Astrocyte (in vitro differentiated cells and primary cell): ENCODE measurements at regions not wholly inside any gene's neighbourhood (a gene's known extent, or its start where the extent isn't known, plus 50 kb on each side); places are given as distances from the start of the nearest gene placed in this dataset.
A peak's percentile ranks its signal among the peaks of the same experiment; 100 is the strongest.

Source experiments
- DNase-seq: peaks from one replicate; pipeline ENCODE4 v3.0.0-alpha.2; 2010; ENCODE audit warnings: low read depth
- FAIRE-seq: peaks from 2 replicates; lab custom pipeline; 2011; peaks lifted over from hg19 to GRCh38; lab: Jason Lieb, UNC
- H2AFZ ChIP-seq: 2 replicates; pipeline ENCODE4 v1.6.0; 2012; ENCODE audit warnings: low read depth, low read length, inconsistent platforms
- H3K27ac ChIP-seq: 2 replicates; pipeline ENCODE4 v1.5.1; 2011; ENCODE audit warnings: low read depth, low read length, inconsistent platforms
- H3K27me3 ChIP-seq: 2 replicates; pipeline ENCODE4 v1.6.0; 2011; ENCODE audit warnings: low read length, inconsistent platforms; ENCODE audit not compliant: insufficient read depth
- H3K36me3 ChIP-seq: 2 replicates; pipeline ENCODE4 v1.5.1; 2011; ENCODE audit warnings: low read length, inconsistent platforms; ENCODE audit not compliant: insufficient read depth
- H3K4me1 ChIP-seq: 2 replicates; pipeline ENCODE4 v1.5.1; 2011; ENCODE audit warnings: low read length, inconsistent platforms; ENCODE audit not compliant: insufficient read depth
- H3K4me2 ChIP-seq: 2 replicates; pipeline ENCODE4 v1.6.0; 2012; ENCODE audit warnings: low read length, inconsistent platforms
- H3K4me3 ChIP-seq: 2 replicates; pipeline ENCODE4 v1.5.1; 2011; ENCODE audit warnings: low read depth, mild to moderate bottlenecking, low read length, inconsistent platforms; ENCODE audit not compliant: insufficient read depth
- H3K79me2 ChIP-seq: 2 replicates; pipeline ENCODE4 v1.6.0; 2012; ENCODE audit warnings: mild to moderate bottlenecking, low read length, inconsistent platforms; ENCODE audit not compliant: insufficient read depth
- H3K9ac ChIP-seq: 2 replicates; pipeline ENCODE4 v1.6.0; 2012; ENCODE audit warnings: mild to moderate bottlenecking, low read length, inconsistent platforms
- H3K9me3 ChIP-seq: 2 replicates; pipeline ENCODE4 v1.5.1; 2012; ENCODE audit warnings: low read depth, mild to moderate bottlenecking, low read length, inconsistent platforms; ENCODE audit not compliant: insufficient read depth
- H4K20me1 ChIP-seq: 2 replicates; pipeline ENCODE4 v1.6.0; 2012; ENCODE audit warnings: low read length, inconsistent platforms; ENCODE audit not compliant: insufficient read depth
- H3K27ac Mint-ChIP-seq: one replicate; pipeline ENCODE4 v1.8.0; 2021; ENCODE audit warnings: mild to moderate bottlenecking, mixed read lengths; ENCODE audit not compliant: unreplicated experiment
- H3K27me3 Mint-ChIP-seq: one replicate; pipeline ENCODE4 v1.8.0; 2021; ENCODE audit warnings: low read depth, mixed read lengths; ENCODE audit not compliant: unreplicated experiment
- H3K36me3 Mint-ChIP-seq: one replicate; pipeline ENCODE4 v1.8.0; 2021; ENCODE audit warnings: low read depth, mixed read lengths; ENCODE audit not compliant: unreplicated experiment
- H3K4me1 Mint-ChIP-seq: one replicate; pipeline ENCODE4 v1.8.0; 2021; ENCODE audit warnings: low read depth, mixed read lengths; ENCODE audit not compliant: unreplicated experiment
- H3K4me3 Mint-ChIP-seq: one replicate; pipeline ENCODE4 v1.8.0; 2021; ENCODE audit warnings: mild to moderate bottlenecking, moderate library complexity, mixed read lengths; ENCODE audit not compliant: unreplicated experiment
- H3K9me3 Mint-ChIP-seq: one replicate; pipeline ENCODE4 v1.8.0; 2021; ENCODE audit warnings: mild to moderate bottlenecking, mixed read lengths; ENCODE audit not compliant: unreplicated experiment
- EZH2 ChIP-seq: IDR thresholded peaks from 2 replicates; pipeline ENCODE4 v1.6.1; 2012; ENCODE audit warnings: mild to moderate bottlenecking, low read length, inconsistent platforms; ENCODE audit not compliant: insufficient read depth
- TF ChIP-seq, protein P1 (sequence below): IDR thresholded peaks from 2 replicates; pipeline ENCODE4 v1.5.1; 2011; ENCODE audit warnings: low read depth, mild to moderate bottlenecking, inconsistent platforms, low read length, moderate library complexity; ENCODE audit not compliant: insufficient read depth

DNA sequence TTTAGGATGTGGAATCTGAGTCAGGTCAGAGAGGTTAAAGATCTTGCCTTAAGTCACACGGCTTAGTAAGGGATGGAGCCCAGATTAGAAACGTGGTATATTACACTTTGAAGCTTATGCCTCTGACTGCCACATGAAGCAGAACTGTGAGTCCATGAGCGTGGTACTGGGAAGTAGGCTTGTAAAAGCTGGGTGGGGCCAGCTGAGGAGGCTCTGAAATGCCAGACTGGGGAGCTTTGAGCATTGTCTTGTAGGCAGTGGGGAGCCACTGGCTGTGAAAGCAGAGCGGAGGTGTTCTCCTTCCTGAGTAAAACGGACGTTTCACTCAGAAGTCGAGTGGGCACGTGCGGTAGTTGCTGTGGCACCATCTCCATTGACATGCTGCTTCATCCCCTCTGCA is 72.6 kb upstream of the USP24 start:
- FAIRE-seq (no peak), DNase-seq (no peak)
- no peak for TF ChIP-seq EZH2
- TF ChIP-seq, protein P1, sequence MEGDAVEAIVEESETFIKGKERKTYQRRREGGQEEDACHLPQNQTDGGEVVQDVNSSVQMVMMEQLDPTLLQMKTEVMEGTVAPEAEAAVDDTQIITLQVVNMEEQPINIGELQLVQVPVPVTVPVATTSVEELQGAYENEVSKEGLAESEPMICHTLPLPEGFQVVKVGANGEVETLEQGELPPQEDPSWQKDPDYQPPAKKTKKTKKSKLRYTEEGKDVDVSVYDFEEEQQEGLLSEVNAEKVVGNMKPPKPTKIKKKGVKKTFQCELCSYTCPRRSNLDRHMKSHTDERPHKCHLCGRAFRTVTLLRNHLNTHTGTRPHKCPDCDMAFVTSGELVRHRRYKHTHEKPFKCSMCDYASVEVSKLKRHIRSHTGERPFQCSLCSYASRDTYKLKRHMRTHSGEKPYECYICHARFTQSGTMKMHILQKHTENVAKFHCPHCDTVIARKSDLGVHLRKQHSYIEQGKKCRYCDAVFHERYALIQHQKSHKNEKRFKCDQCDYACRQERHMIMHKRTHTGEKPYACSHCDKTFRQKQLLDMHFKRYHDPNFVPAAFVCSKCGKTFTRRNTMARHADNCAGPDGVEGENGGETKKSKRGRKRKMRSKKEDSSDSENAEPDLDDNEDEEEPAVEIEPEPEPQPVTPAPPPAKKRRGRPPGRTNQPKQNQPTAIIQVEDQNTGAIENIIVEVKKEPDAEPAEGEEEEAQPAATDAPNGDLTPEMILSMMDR: no peak
- Histone ChIP-seq H3K9me3 (no peaks in the 10 kb centered on the region), H3K27ac (no peak overlapping the region), H3K4me3 (no peak overlapping the region), H3K36me3 (no peaks in the 10 kb centered on the region), H4K20me1 (no peaks in the 10 kb centered on the region), H2AFZ (no peak overlapping the region), H3K4me2 (no peak overlapping the region), H3K9ac (no peak overlapping the region), H3K4me1 (peaks cover 5% of the 10 kb centered on the region), H3K79me2 (no peaks in the 10 kb centered on the region), H3K27me3 (no peaks in the 10 kb centered on the region)
- H3K27ac Mint-ChIP-seq: no peak overlapping the region
- H3K36me3 Mint-ChIP-seq: no peaks in the 10 kb centered on the region
- no peak overlapping the region for H3K4me3 Mint-ChIP-seq
- H3K9me3 Mint-ChIP-seq: peaks cover 2% of the 10 kb centered on the region
- peaks cover 2% of the 10 kb centered on the region for H3K4me1 Mint-ChIP-seq
- peaks cover 11% of the 10 kb centered on the region for H3K27me3 Mint-ChIP-seq

DNA sequence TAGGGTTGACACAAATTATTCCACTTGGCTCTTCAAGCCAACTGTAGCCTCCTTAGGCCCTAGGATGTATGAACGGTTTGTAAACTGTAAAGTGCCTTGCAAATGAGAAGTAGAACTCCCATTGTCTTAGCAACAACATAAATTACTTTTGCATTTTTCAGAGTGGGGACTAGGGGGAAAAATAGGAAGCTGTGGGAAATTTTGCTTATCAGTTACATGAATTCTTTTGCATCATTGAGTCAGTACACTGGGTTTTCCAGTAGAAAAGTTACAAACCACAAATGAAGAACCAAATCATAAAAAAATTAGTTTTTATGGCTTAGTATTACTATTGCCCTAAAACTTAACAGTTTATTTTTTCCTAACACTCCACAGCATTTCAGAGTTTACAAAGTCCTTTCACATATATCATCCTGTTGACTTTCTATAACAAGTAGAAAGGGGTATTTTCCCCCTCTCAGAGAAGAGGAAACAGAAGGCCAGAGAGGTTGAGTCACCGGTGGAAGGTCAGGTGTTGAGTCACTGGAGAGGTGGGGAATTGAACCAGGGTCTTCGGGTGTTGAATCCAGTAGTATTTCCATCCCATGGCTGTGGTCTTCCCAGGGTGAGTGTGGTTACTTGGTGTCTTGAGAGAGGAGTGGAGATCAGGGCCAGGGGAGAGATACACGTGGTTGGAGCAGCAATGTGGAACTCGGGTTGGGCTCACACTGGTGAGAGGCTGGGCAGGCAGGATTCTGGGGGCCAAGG is 71.9 kb upstream of the USP24 start:
- DNase-seq (peak; percentile 51), FAIRE-seq (no peak)
- H3K4me1 Mint-ChIP-seq: peaks cover 2% of the 10 kb centered on the region
- Histone ChIP-seq H3K9ac (no peak overlapping the region), H3K9me3 (no peaks in the 10 kb centered on the region), H3K4me3 (no peak overlapping the region), H4K20me1 (no peaks in the 10 kb centered on the region), H3K79me2 (no peaks in the 10 kb centered on the region), H3K27me3 (no peaks in the 10 kb centered on the region), H3K4me1 (peaks cover 5% of the 10 kb centered on the region), H2AFZ (no peak overlapping the region), H3K27ac (no peak overlapping the region), H3K36me3 (no peaks in the 10 kb centered on the region), H3K4me2 (no peak overlapping the region)
- no peak overlapping the region for H3K27ac Mint-ChIP-seq
- H3K27me3 Mint-ChIP-seq: peaks cover 9% of the 10 kb centered on the region
- no peaks in the 10 kb centered on the region for H3K36me3 Mint-ChIP-seq
- peaks cover 2% of the 10 kb centered on the region for H3K9me3 Mint-ChIP-seq
- H3K4me3 Mint-ChIP-seq: no peak overlapping the region
- TF ChIP-seq, protein P1: no peak
- TF ChIP-seq EZH2: no peak

DNA sequence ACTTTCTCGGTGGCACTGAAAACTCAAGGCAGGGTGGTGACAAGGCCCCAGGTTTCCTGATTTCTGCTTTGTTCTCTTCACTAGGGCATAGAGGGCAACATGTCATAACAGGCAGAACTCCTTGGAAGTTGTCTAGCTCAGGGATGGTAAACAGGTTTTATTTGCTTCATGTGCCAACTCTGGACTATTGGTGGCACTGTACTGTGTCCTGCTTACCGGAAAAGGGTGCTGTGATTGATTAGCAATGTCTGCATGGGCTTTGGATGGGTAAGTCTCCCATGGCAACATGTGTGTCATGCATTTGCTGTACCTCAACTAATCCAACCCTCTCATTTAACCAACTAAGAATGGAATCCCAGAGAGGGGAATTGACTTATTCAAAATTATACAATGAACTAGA is 70.7 kb upstream of the USP24 start:
- Mint-ChIP-seq H3K9me3 (peaks cover 2% of the 10 kb centered on the region), H3K4me1 (peaks cover 2% of the 10 kb centered on the region), H3K36me3 (no peaks in the 10 kb centered on the region), H3K27me3 (peaks cover 9% of the 10 kb centered on the region), H3K4me3 (no peak overlapping the region), H3K27ac (no peak overlapping the region)
- Histone ChIP-seq H3K4me1 (peaks cover 5% of the 10 kb centered on the region), H3K36me3 (no peaks in the 10 kb centered on the region), H3K4me2 (no peak overlapping the region), H3K27ac (no peak overlapping the region), H3K27me3 (no peaks in the 10 kb centered on the region), H3K79me2 (no peaks in the 10 kb centered on the region), H2AFZ (no peak overlapping the region), H4K20me1 (no peaks in the 10 kb centered on the region), H3K4me3 (no peak overlapping the region), H3K9ac (no peak overlapping the region), H3K9me3 (no peaks in the 10 kb centered on the region)
- TF ChIP-seq EZH2: no peak
- TF ChIP-seq, protein P1: no peak
- no peak for FAIRE-seq
- no peak for DNase-seq
